ENCODE measurements at regions not wholly inside any gene's neighbourhood (a gene's known extent, or its start where the extent isn't known, plus 50 kb on each side); places are given as distances from the start of the nearest gene placed in this dataset.

DNA sequence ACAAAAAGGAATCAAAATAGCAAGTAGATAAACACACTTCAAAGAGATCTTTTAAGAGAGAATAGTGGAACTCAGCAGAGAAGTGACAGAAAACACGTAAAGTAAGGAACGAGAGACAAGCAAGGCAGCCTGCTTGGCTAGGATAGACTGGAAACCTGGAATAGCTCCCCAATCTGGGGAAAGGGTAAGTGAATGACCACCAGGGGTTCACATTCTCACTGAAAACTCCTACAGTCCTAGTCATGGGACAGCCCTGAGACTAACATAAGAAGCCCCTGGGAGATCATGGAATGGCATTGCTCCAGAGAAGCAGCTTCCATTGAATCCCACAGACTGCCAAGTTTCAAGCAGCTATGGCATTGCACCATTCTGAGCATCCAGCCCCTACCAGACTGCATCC is 363.6 kb upstream of the ARPP21 start (continued):
- TF ChIP-seq, protein P1, sequence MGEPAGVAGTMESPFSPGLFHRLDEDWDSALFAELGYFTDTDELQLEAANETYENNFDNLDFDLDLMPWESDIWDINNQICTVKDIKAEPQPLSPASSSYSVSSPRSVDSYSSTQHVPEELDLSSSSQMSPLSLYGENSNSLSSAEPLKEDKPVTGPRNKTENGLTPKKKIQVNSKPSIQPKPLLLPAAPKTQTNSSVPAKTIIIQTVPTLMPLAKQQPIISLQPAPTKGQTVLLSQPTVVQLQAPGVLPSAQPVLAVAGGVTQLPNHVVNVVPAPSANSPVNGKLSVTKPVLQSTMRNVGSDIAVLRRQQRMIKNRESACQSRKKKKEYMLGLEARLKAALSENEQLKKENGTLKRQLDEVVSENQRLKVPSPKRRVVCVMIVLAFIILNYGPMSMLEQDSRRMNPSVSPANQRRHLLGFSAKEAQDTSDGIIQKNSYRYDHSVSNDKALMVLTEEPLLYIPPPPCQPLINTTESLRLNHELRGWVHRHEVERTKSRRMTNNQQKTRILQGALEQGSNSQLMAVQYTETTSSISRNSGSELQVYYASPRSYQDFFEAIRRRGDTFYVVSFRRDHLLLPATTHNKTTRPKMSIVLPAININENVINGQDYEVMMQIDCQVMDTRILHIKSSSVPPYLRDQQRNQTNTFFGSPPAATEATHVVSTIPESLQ (CRISPR knock-in tag; IDR thresholded peaks at IDR 0.05), result no peak
- no peak for TF ChIP-seq SMAD4 (CRISPR knock-in tag; IDR thresholded peaks at IDR 0.05)
- TF ChIP-seq HMGA2 (CRISPR knock-in tag; IDR thresholded peaks at IDR 0.05), result no peak
- TF ChIP-seq, protein P2, sequence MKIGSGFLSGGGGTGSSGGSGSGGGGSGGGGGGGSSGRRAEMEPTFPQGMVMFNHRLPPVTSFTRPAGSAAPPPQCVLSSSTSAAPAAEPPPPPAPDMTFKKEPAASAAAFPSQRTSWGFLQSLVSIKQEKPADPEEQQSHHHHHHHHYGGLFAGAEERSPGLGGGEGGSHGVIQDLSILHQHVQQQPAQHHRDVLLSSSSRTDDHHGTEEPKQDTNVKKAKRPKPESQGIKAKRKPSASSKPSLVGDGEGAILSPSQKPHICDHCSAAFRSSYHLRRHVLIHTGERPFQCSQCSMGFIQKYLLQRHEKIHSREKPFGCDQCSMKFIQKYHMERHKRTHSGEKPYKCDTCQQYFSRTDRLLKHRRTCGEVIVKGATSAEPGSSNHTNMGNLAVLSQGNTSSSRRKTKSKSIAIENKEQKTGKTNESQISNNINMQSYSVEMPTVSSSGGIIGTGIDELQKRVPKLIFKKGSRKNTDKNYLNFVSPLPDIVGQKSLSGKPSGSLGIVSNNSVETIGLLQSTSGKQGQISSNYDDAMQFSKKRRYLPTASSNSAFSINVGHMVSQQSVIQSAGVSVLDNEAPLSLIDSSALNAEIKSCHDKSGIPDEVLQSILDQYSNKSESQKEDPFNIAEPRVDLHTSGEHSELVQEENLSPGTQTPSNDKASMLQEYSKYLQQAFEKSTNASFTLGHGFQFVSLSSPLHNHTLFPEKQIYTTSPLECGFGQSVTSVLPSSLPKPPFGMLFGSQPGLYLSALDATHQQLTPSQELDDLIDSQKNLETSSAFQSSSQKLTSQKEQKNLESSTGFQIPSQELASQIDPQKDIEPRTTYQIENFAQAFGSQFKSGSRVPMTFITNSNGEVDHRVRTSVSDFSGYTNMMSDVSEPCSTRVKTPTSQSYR (CRISPR knock-in tag; IDR thresholded peaks at IDR 0.05), result no peak
- TF ChIP-seq FOXJ3 (CRISPR knock-in tag; IDR thresholded peaks at IDR 0.05; ENCODE audit: borderline replicate concordance), result no peak
- TF ChIP-seq, protein P3, sequence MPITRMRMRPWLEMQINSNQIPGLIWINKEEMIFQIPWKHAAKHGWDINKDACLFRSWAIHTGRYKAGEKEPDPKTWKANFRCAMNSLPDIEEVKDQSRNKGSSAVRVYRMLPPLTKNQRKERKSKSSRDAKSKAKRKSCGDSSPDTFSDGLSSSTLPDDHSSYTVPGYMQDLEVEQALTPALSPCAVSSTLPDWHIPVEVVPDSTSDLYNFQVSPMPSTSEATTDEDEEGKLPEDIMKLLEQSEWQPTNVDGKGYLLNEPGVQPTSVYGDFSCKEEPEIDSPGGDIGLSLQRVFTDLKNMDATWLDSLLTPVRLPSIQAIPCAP (CRISPR knock-in tag; IDR thresholded peaks at IDR 0.05), result no peak
- TF ChIP-seq, protein P4, sequence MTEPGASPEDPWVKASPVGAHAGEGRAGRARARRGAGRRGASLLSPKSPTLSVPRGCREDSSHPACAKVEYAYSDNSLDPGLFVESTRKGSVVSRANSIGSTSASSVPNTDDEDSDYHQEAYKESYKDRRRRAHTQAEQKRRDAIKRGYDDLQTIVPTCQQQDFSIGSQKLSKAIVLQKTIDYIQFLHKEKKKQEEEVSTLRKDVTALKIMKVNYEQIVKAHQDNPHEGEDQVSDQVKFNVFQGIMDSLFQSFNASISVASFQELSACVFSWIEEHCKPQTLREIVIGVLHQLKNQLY (CRISPR knock-in tag; IDR thresholded peaks at IDR 0.05), result no peak

DNA sequence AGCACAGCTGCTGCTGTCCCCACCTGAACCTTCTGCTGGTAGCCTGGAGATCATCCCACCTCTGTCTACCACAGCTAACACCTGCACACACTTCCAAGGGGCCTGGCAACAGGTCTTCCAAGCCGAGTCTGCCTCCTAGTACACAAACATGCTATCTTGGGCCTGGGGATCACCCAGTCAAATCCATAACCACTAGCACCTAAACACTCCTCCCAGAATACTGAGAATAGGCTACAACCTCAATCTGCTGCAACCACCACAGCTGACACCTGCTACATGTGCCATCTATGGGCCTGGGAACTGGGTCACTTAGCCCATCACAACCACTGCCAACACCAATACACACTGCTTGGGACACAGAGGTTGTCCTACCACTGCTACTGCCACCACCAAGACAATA is 362.8 kb upstream of the ARPP21 start:
- Mint-ChIP-seq H3K27me3 (ENCODE audit: low read depth) (no peaks in the 10 kb centered on the region), H3K36me3 (no peaks in the 10 kb centered on the region), H3K4me3 (no peak overlapping the region), H3K9me3 (peaks cover 3% of the 10 kb centered on the region), H3K4me1 (no peaks in the 10 kb centered on the region), H3K27ac (no peak overlapping the region)
- TF ChIP-seq NR3C1 (CRISPR knock-in tag; conservative IDR thresholded peaks at IDR 0.05; ENCODE audit: low read depth), result no peak
- no peak for TF ChIP-seq TEAD1 (CRISPR knock-in tag; IDR thresholded peaks at IDR 0.05)
- TF ChIP-seq, protein P4 (CRISPR knock-in tag; IDR thresholded peaks at IDR 0.05), result no peak
- ChIA-PET CTCF (no interaction called here), POLR2A (no interaction called here)
- ATAC-seq (no peak), DNase-seq (ENCODE audit: low spot score) (no peak)

DNA sequence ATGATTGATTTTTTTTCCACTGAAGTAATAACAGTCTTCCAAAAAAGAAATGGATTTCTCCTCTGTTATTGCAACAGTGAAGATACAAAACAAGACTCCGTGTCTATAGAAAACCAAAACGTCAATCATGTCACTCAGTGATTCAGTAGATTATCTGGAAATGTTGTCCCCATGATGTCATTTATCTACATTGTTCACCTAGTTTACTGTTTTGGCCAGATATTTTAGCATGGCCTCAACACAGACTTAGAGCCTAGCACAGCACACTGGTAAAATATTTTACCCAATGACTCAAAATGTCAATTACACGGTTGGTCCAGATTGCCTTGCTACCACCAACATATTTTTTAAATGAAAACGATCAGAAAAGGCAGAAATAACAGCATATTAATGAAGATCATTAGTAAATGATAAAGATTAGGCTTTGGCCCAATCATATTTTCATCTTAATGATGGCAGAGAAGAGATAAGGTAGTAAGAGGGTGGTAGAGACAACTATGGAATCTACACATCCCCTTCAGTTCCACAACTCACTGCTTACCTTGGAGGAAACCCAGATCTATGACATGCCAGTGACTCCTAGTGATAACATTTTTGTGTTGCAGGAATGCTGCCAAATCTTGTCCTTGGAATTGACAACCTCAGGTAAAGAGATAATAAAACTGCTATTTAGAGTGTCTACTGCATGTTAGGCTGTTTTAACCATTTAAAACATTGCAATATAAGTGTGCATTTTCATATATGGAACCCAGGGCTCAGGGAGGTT is 347.7 kb upstream of the ARPP21 start:
- Mint-ChIP-seq H3K9me3 (no peaks in the 10 kb centered on the region), H3K4me1 (no peaks in the 10 kb centered on the region), H3K4me3 (no peak overlapping the region), H3K36me3 (no peaks in the 10 kb centered on the region), H3K27me3 (ENCODE audit: low read depth) (no peaks in the 10 kb centered on the region), H3K27ac (no peak overlapping the region)
- TF ChIP-seq, protein P5, sequence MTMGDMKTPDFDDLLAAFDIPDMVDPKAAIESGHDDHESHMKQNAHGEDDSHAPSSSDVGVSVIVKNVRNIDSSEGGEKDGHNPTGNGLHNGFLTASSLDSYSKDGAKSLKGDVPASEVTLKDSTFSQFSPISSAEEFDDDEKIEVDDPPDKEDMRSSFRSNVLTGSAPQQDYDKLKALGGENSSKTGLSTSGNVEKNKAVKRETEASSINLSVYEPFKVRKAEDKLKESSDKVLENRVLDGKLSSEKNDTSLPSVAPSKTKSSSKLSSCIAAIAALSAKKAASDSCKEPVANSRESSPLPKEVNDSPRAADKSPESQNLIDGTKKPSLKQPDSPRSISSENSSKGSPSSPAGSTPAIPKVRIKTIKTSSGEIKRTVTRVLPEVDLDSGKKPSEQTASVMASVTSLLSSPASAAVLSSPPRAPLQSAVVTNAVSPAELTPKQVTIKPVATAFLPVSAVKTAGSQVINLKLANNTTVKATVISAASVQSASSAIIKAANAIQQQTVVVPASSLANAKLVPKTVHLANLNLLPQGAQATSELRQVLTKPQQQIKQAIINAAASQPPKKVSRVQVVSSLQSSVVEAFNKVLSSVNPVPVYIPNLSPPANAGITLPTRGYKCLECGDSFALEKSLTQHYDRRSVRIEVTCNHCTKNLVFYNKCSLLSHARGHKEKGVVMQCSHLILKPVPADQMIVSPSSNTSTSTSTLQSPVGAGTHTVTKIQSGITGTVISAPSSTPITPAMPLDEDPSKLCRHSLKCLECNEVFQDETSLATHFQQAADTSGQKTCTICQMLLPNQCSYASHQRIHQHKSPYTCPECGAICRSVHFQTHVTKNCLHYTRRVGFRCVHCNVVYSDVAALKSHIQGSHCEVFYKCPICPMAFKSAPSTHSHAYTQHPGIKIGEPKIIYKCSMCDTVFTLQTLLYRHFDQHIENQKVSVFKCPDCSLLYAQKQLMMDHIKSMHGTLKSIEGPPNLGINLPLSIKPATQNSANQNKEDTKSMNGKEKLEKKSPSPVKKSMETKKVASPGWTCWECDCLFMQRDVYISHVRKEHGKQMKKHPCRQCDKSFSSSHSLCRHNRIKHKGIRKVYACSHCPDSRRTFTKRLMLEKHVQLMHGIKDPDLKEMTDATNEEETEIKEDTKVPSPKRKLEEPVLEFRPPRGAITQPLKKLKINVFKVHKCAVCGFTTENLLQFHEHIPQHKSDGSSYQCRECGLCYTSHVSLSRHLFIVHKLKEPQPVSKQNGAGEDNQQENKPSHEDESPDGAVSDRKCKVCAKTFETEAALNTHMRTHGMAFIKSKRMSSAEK (CRISPR knock-in tag; IDR thresholded peaks at IDR 0.05; ENCODE audit: borderline replicate concordance), result no peak
- TF ChIP-seq NFATC4 (CRISPR knock-in tag; IDR thresholded peaks at IDR 0.05), result no peak
- TF ChIP-seq ZNF317 (CRISPR knock-in tag; IDR thresholded peaks at IDR 0.05; ENCODE audit: borderline replicate concordance, low read depth), result no peak
- TF ChIP-seq, protein P6, sequence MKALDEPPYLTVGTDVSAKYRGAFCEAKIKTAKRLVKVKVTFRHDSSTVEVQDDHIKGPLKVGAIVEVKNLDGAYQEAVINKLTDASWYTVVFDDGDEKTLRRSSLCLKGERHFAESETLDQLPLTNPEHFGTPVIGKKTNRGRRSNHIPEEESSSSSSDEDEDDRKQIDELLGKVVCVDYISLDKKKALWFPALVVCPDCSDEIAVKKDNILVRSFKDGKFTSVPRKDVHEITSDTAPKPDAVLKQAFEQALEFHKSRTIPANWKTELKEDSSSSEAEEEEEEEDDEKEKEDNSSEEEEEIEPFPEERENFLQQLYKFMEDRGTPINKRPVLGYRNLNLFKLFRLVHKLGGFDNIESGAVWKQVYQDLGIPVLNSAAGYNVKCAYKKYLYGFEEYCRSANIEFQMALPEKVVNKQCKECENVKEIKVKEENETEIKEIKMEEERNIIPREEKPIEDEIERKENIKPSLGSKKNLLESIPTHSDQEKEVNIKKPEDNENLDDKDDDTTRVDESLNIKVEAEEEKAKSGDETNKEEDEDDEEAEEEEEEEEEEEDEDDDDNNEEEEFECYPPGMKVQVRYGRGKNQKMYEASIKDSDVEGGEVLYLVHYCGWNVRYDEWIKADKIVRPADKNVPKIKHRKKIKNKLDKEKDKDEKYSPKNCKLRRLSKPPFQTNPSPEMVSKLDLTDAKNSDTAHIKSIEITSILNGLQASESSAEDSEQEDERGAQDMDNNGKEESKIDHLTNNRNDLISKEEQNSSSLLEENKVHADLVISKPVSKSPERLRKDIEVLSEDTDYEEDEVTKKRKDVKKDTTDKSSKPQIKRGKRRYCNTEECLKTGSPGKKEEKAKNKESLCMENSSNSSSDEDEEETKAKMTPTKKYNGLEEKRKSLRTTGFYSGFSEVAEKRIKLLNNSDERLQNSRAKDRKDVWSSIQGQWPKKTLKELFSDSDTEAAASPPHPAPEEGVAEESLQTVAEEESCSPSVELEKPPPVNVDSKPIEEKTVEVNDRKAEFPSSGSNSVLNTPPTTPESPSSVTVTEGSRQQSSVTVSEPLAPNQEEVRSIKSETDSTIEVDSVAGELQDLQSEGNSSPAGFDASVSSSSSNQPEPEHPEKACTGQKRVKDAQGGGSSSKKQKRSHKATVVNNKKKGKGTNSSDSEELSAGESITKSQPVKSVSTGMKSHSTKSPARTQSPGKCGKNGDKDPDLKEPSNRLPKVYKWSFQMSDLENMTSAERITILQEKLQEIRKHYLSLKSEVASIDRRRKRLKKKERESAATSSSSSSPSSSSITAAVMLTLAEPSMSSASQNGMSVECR (CRISPR knock-in tag; IDR thresholded peaks at IDR 0.05; ENCODE audit: borderline replicate concordance), result no peak
- POLR2A ChIA-PET, result no interaction called here
- DNase-seq (ENCODE audit: low spot score), result no peak
- no peak for ATAC-seq
- CTCF ChIA-PET, result no interaction called here

Data from WTC11 (cell line).